Hematopoietic multipotent progenitor cell treated with erythropoietin and hydrocortisone succinate and interleukin-3 and kit ligand, for 6 days (in vitro differentiated cells): ENCODE measurements at regions not wholly inside any gene's neighbourhood (a gene's known extent, or its start where the extent isn't known, plus 50 kb on each side); places are given as distances from the start of the nearest gene placed in this dataset.

Experiments
- DNase-seq: peaks from one replicate; pipeline ENCODE4 v3.0.0-alpha.2; 2015

GRCh38 chr4:83894831-83895230 lies 358.9 kb downstream of the GPAT3 start:
- DNase-seq: no peak

- DNase-seq: no peak
Observed at GRCh38 chr4:83890816-83891215, 354.9 kb downstream of the GPAT3 start.

- DNase-seq: no peak
Observed at GRCh38 chr4:83890231-83890630, 354.3 kb downstream of the GPAT3 start.

GRCh38 chr4:83889802-83890201 lies 353.9 kb downstream of the GPAT3 start:
- DNase-seq: no peak

GRCh38 chr4:83885256-83886182 lies 349.6 kb downstream of the GPAT3 start:
- no peak for DNase-seq

- no peak for DNase-seq
Observed at GRCh38 chr4:83876047-83876446, 340.1 kb downstream of the GPAT3 start.

- no peak for DNase-seq
Observed at GRCh38 chr4:83875437-83875836, 339.5 kb downstream of the GPAT3 start.

GRCh38 chr4:83873996-83874395 lies 338.1 kb downstream of the GPAT3 start:
- DNase-seq: no peak

GRCh38 chr4:83870328-83870950 lies 334.5 kb downstream of the GPAT3 start:
- DNase-seq: no peak

GRCh38 chr4:83866834-83867621 lies 331.1 kb downstream of the GPAT3 start:
- no peak for DNase-seq

- DNase-seq: no peak
Observed at GRCh38 chr4:83865417-83866150, 329.7 kb downstream of the GPAT3 start.

- no peak for DNase-seq
Observed at GRCh38 chr4:83864097-83864817, 328.3 kb downstream of the GPAT3 start.

GRCh38 chr4:83862471-83862870 lies 326.6 kb downstream of the GPAT3 start:
- no peak for DNase-seq

- no peak for DNase-seq
Observed at GRCh38 chr4:83860200-83860599, 324.3 kb downstream of the GPAT3 start.

- DNase-seq: no peak
Observed at GRCh38 chr4:83858131-83858530, 322.2 kb downstream of the GPAT3 start.

- no peak for DNase-seq
Observed at GRCh38 chr4:83855044-83855443, 319.1 kb downstream of the GPAT3 start.

GRCh38 chr4:83852085-83852451 lies 316.2 kb downstream of the GPAT3 start:
- no peak for DNase-seq

- DNase-seq: no peak
Observed at GRCh38 chr4:83851261-83852084, 315.6 kb downstream of the GPAT3 start.

- DNase-seq: no peak
Observed at GRCh38 chr4:83850435-83850834, 314.5 kb downstream of the GPAT3 start.

GRCh38 chr4:83846193-83846830 lies 310.4 kb downstream of the GPAT3 start:
- no peak for DNase-seq

GRCh38 chr4:83839615-83840014 lies 303.7 kb downstream of the GPAT3 start:
- no peak for DNase-seq
